GM12878 (cell line): ENCODE measurements at regions not wholly inside any gene's neighbourhood (a gene's known extent, or its start where the extent isn't known, plus 50 kb on each side); places are given as distances from the start of the nearest gene placed in this dataset.

Source experiments
- ATAC-seq: fragments of 200-7000 bp; cut with Tn5 transposase; 3 replicates; pipeline ENCODE4 v1.9.1; 2020; ENCODE audit warnings: mild to moderate bottlenecking, moderate library complexity
- BruUV-seq: library from RNA; stranded (reverse); fragments of 400-500 nt; replicated peaks from 2 replicates; lab custom pipeline; 2021; lab: Mats Ljungman, UMichigan
- CTCF ChIA-PET: fragments of 300-600 bp; sonication (Branson Sonifier 250); formaldehyde crosslinking; extraction: SDS; loops from one replicate; lab custom pipeline; 2021; ENCODE audit warnings: inconsistent platforms; lab: Yijun Ruan, JAX
- POLR2A ChIA-PET: fragments of 350-600 bp; formaldehyde crosslinking; extraction: SDS; loops from one replicate; lab custom pipeline; 2021; ENCODE audit warnings: inconsistent platforms; lab: Charles Lee
- RAD21 ChIA-PET: fragments of 300-600 bp; sonication (Branson Sonifier 250); formaldehyde crosslinking; loops from one replicate; lab custom pipeline; 2023; ENCODE audit warnings: antibody characterized with exemption; ENCODE audit not compliant: unreplicated experiment; lab: Charles Lee
- SMC1A ChIA-PET: fragments of 300-600 bp; sonication (Branson Sonifier 250); formaldehyde crosslinking; loops from one replicate; lab custom pipeline; 2023; ENCODE audit not compliant: unreplicated experiment, uncharacterized antibody; lab: Charles Lee
- DNase-seq: peaks from one replicate; pipeline ENCODE4 v3.0.0-alpha.2; 2011; ENCODE audit warnings: low read depth, low spot score
- FAIRE-seq: peaks from 3 replicates; lab custom pipeline; 2011; peaks lifted over from hg19 to GRCh38; lab: Jason Lieb, UNC
- H2AFZ ChIP-seq: 2 replicates; pipeline ENCODE4 v1.6.0; 2011; ENCODE audit warnings: low read depth, low read length, control low read depth; ENCODE audit not compliant: control insufficient read depth
- H3K27ac ChIP-seq: 2 replicates; pipeline ENCODE4 v1.5.1; 2011; ENCODE audit warnings: control low read depth; ENCODE audit not compliant: control insufficient read depth, insufficient read depth
- H3K27me3 ChIP-seq, 2 experiments: replicated peaks in 1 of 2; 2 replicates each; pipeline versions ENCODE4 v1.6.0 to v1.6.1; 2011; ENCODE audit warnings: low read length in 1 of 2; ENCODE audit not compliant: control insufficient read depth in 2 of 2, insufficient read depth in 2 of 2
- H3K36me3 ChIP-seq, 2 experiments: 2 replicates each; pipeline ENCODE4 v1.5.1; 2011; ENCODE audit warnings: low read length in 1 of 2; ENCODE audit not compliant: control insufficient read depth in 2 of 2, insufficient read depth in 2 of 2
- H3K4me1 ChIP-seq: 2 replicates; pipeline ENCODE4 v1.6.1; 2011; ENCODE audit warnings: mild to moderate bottlenecking, low read length, moderate library complexity, mixed read lengths; ENCODE audit not compliant: control insufficient read depth, insufficient read depth
- H3K4me2 ChIP-seq: 2 replicates; pipeline ENCODE4 v1.6.0; 2011; ENCODE audit warnings: control low read depth; ENCODE audit not compliant: control insufficient read depth, insufficient read depth
- H3K4me3 ChIP-seq: fragments of 200-600 bp; sonication (generic); 2 replicates; pipeline ENCODE4 v1.5.1; 2016
- H3K79me2 ChIP-seq: 2 replicates; pipeline ENCODE4 v1.6.0; 2011; ENCODE audit warnings: low read length; ENCODE audit not compliant: control insufficient read depth, insufficient read depth
- H3K9ac ChIP-seq: 2 replicates; pipeline ENCODE4 v1.8.0; 2011; ENCODE audit warnings: low read length, control low read depth, mixed read lengths; ENCODE audit not compliant: control insufficient read depth, insufficient read depth
- H3K9me3 ChIP-seq: replicated peaks from 3 replicates; pipeline ENCODE4 v1.5.1; 2011; ENCODE audit warnings: mild to moderate bottlenecking, low read length; ENCODE audit not compliant: control insufficient read depth, insufficient read depth
- H4K20me1 ChIP-seq: 2 replicates; pipeline ENCODE4 v1.6.0; 2011; ENCODE audit not compliant: control insufficient read depth, insufficient read depth
- E2F4 ChIP-seq: IDR thresholded peaks from 2 replicates; pipeline ENCODE4 v1.6.1; 2012; ENCODE audit warnings: low read depth, low read length, improper control_type of control experiment
- EED ChIP-seq: sonication (generic); IDR thresholded peaks from 2 replicates; pipeline ENCODE4 v1.6.1; 2016; ENCODE audit warnings: antibody characterized with exemption, low read depth
- EP300 ChIP-seq, 2 experiments: fragments of 150-350 bp in 1 of 2; IDR thresholded peaks; 2 replicates each; pipeline ENCODE4 v1.6.1; 2011 to 2012; ENCODE audit warnings: low read depth in 2 of 2, low read length in 2 of 2, borderline replicate concordance in 1 of 2, improper control_type of control experiment in 1 of 2, inconsistent platforms in 1 of 2; ENCODE audit not compliant: control insufficient read depth in 1 of 2
- MYC ChIP-seq: IDR thresholded peaks from 2 replicates; pipeline ENCODE4 v1.6.1; 2011; ENCODE audit warnings: mild to moderate bottlenecking, low read length, moderate library complexity, inconsistent platforms; ENCODE audit not compliant: insufficient read depth, insufficient replicate concordance, insufficient read length, severe bottlenecking
- NFXL1 ChIP-seq: fragments of 450-650 bp; IDR thresholded peaks from 2 replicates; pipeline ENCODE4 v1.6.1; 2017; ENCODE audit warnings: antibody characterized with exemption, mild to moderate bottlenecking, borderline replicate concordance
- NKRF ChIP-seq: fragments of 450-650 bp; conservative IDR thresholded peaks from 2 replicates; pipeline ENCODE4 v1.6.1; 2017; ENCODE audit warnings: mild to moderate bottlenecking, moderate library complexity
- PAX5 ChIP-seq: IDR thresholded peaks from 2 replicates; pipeline ENCODE4 v1.6.1; 2011; ENCODE audit warnings: low read depth, low read length, borderline replicate concordance
- SMAD5 ChIP-seq: IDR thresholded peaks from 2 replicates; pipeline ENCODE4 v1.6.1; 2016; ENCODE audit warnings: antibody characterized with exemption, low read depth
- SREBF2 ChIP-seq: IDR thresholded peaks from 2 replicates; pipeline ENCODE4 v1.6.1; 2012; ENCODE audit warnings: mild to moderate bottlenecking, low read length
- TARDBP ChIP-seq: IDR thresholded peaks from 2 replicates; pipeline ENCODE4 v1.6.1; 2016; ENCODE audit warnings: borderline replicate concordance
- ZBTB33 ChIP-seq: fragments of 450-650 bp; IDR thresholded peaks from 2 replicates; pipeline ENCODE4 v1.6.1; 2017; ENCODE audit warnings: mild to moderate bottlenecking
- WGBS: methylation state at CpG from one replicate; pipeline ENCODE4 v1.1.6; 2016; ENCODE audit warnings: low lambda C conversion rate; ENCODE audit not compliant: insufficient replicate concordance, insufficient coverage; ENCODE audit errors: missing lambda C conversion rate; 5-methylcytosine and 5-hydroxymethylcytosine counted together
- in situ Hi-C: fragments of 300-500 bp; cut with MboI; formaldehyde crosslinking; loops from 9 replicates; pipeline ENCODE4 v1.14.3; 2018; ENCODE audit warnings: mixed read lengths
- intact Hi-C: fragments of 100-400 bp; cut with micrococcal nuclease; formaldehyde crosslinking; loops from one replicate; pipeline ENCODE4 v1.14.2; 2022; ENCODE audit not compliant: unreplicated experiment

GRCh38 chr4:121219227-121219626, 55.1 kb upstream of the TNIP3 start:
- Histone ChIP-seq H4K20me1 (no peaks in the 10 kb centered on the region), H3K4me2 (no peak overlapping the region), H2AFZ (no peak overlapping the region), H3K9me3 (no peaks in the 10 kb centered on the region), H3K36me3 (no peaks in the 10 kb centered on the region), H3K79me2 (no peaks in the 10 kb centered on the region), H3K9ac (no peak overlapping the region), H3K27me3 (no peaks in the 10 kb centered on the region), H3K4me3 (no peak overlapping the region), H3K4me1 (no peaks in the 10 kb centered on the region), H3K27ac (no peak overlapping the region)
- in situ Hi-C loops, result no loop called here
- POLR2A ChIA-PET, result no interaction called here
- RAD21 ChIA-PET, result no interaction called here
- CTCF ChIA-PET, result interaction anchor here (0.6 to 4.0 kb wide), 7 partner anchors 12 to 1626 kb away, joined by 3 to 10 read pairs (median 3); no protein-coding TSS in a partner anchor
- TF ChIP-seq E2F4 (no peak), TARDBP (no peak), ZBTB33 (no peak), SREBF2 (no peak)
- BruUV-seq, result no TSS peak
- SMC1A ChIA-PET, result interaction anchor here (1.3 to 1.7 kb wide), 5 partner anchors 9 to 94 kb away, joined by 3 to 5 read pairs (median 4); no protein-coding TSS in a partner anchor
- ATAC-seq, result no peak
- DNase-seq, result no peak
- intact Hi-C loops, result no loop called here
- no peak for FAIRE-seq
- WGBS, result 91% methylated on average over 1 of the region's 1 CpG

- intact Hi-C loops, result no loop called here
Observed at GRCh38 chr4:121217351-121217750, 53.2 kb upstream of the TNIP3 start.

More at GRCh38 chr4:121217351-121217750, 53.2 kb upstream of the TNIP3 start:
- no peak overlapping the region for H3K9ac ChIP-seq
- ChIA-PET CTCF (interaction anchor here (0.6 to 2.0 kb wide), 3 partner anchors 11 to 509 kb away, joined by 3 to 4 read pairs (median 4); no protein-coding TSS in a partner anchor), RAD21 (no interaction called here), POLR2A (no interaction called here), SMC1A (interaction anchor here (0.6 to 1.4 kb wide), 3 partner anchors 10 to 1360 kb away, joined by 3 read pairs; no protein-coding TSS in a partner anchor)
- no peak overlapping the region for H3K4me3 ChIP-seq
- no peaks in the 10 kb centered on the region for H3K36me3 ChIP-seq
- no peak overlapping the region for H3K27ac ChIP-seq
- no TSS peak for BruUV-seq
- no peak overlapping the region for H2AFZ ChIP-seq
- no peak overlapping the region for H3K4me2 ChIP-seq
- WGBS, result 90% methylated on average over 2 of the region's 2 CpGs
- DNase-seq (no peak), ATAC-seq (no peak), FAIRE-seq (no peak)
- TF ChIP-seq NKRF (no peak), PAX5 (no peak), MYC (no peak), EED (no peak), EP300 (IDR thresholded peaks at IDR 0.05; ENCODE audit: borderline replicate concordance in 1 of 2, control insufficient read depth in 1 of 2, low read depth in 2 of 2, low read length in 2 of 2) (no peak), NFXL1 (no peak), SMAD5 (no peak)
- in situ Hi-C loops, result no loop called here
- no peaks in the 10 kb centered on the region for H3K4me1 ChIP-seq
- H3K27me3 ChIP-seq, result no peaks in the 10 kb centered on the region
- H3K9me3 ChIP-seq, result no peaks in the 10 kb centered on the region
- H3K79me2 ChIP-seq, result no peaks in the 10 kb centered on the region
- no peaks in the 10 kb centered on the region for H4K20me1 ChIP-seq
